Esophagus squamous epithelium (tissue), 4 donors: ENCODE measurements at regions not wholly inside any gene's neighbourhood (a gene's known extent, or its start where the extent isn't known, plus 50 kb on each side); places are given as distances from the start of the nearest gene placed in this dataset.

Experiments
- POLR2A ChIP-seq, 4 donors: fragments of 450-650 bp; IDR thresholded peaks; one replicate each; pipeline ENCODE4 v1.6.1; 2017; ENCODE audit warnings: antibody characterized with exemption in 4 of 4, mild to moderate bottlenecking in 4 of 4, moderate library complexity in 3 of 4
- TF ChIP-seq, protein P1 (sequence below), 6 experiments: fragments of 450-650 bp in 4 of 6; fragments of 200-600 bp in 2 of 6; sonication (generic) in 2 of 6; IDR thresholded peaks; one replicate each; pipeline ENCODE4 v1.5.1; 2016 to 2019; ENCODE audit warnings: antibody characterized with exemption in 6 of 6, mild to moderate bottlenecking in 4 of 6, moderate library complexity in 4 of 6

DNA sequence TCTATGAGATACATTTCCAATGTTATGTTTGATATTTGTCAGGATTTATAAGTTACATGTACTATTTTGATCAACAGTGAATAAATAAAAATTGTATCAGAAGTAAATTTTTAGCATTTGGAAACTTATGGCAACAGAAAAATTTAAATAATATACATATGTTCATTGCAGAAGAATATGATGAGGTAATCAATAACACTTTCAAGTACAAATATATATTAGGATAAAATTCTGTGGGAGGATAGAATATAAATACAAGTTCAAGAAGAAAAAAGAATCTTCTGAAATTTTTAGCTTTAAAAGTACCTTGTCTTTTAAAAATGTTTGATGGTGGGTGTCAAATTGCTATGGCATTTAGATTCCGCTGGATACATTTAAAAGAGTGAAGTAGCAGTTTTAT is 102.8 kb upstream of the MUCL1 start:
- TF ChIP-seq, protein P1, sequence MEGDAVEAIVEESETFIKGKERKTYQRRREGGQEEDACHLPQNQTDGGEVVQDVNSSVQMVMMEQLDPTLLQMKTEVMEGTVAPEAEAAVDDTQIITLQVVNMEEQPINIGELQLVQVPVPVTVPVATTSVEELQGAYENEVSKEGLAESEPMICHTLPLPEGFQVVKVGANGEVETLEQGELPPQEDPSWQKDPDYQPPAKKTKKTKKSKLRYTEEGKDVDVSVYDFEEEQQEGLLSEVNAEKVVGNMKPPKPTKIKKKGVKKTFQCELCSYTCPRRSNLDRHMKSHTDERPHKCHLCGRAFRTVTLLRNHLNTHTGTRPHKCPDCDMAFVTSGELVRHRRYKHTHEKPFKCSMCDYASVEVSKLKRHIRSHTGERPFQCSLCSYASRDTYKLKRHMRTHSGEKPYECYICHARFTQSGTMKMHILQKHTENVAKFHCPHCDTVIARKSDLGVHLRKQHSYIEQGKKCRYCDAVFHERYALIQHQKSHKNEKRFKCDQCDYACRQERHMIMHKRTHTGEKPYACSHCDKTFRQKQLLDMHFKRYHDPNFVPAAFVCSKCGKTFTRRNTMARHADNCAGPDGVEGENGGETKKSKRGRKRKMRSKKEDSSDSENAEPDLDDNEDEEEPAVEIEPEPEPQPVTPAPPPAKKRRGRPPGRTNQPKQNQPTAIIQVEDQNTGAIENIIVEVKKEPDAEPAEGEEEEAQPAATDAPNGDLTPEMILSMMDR (IDR thresholded peaks at IDR 0.05), result no peak
- TF ChIP-seq POLR2A (IDR thresholded peaks at IDR 0.05), result no peak
